ENCODE measurements at regions not wholly inside any gene's neighbourhood (a gene's known extent, or its start where the extent isn't known, plus 50 kb on each side); places are given as distances from the start of the nearest gene placed in this dataset.

GRCh38 chr12:104877103-104877705, 80.9 kb downstream of the SLC41A2 start:
- H3K27ac ChIP-seq (ENCODE audit: low read length): no peak overlapping the region
- H3K4me3 ChIP-seq (ENCODE audit: low read depth in 2 of 2, low read length in 2 of 2): no peak overlapping the region
- TF ChIP-seq TCF7L2 (IDR thresholded peaks at IDR 0.05; ENCODE audit: low read depth, low read length) (no peak), POLR2AphosphoS5 (IDR thresholded peaks at IDR 0.05; ENCODE audit: low read depth, low read length) (no peak)
- TF ChIP-seq, protein P1, sequence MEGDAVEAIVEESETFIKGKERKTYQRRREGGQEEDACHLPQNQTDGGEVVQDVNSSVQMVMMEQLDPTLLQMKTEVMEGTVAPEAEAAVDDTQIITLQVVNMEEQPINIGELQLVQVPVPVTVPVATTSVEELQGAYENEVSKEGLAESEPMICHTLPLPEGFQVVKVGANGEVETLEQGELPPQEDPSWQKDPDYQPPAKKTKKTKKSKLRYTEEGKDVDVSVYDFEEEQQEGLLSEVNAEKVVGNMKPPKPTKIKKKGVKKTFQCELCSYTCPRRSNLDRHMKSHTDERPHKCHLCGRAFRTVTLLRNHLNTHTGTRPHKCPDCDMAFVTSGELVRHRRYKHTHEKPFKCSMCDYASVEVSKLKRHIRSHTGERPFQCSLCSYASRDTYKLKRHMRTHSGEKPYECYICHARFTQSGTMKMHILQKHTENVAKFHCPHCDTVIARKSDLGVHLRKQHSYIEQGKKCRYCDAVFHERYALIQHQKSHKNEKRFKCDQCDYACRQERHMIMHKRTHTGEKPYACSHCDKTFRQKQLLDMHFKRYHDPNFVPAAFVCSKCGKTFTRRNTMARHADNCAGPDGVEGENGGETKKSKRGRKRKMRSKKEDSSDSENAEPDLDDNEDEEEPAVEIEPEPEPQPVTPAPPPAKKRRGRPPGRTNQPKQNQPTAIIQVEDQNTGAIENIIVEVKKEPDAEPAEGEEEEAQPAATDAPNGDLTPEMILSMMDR (IDR thresholded peaks at IDR 0.05): peak; percentile 59; the same call in 1 of the 2 replicates
- POLR2A ChIA-PET: no interaction called here
- no TSS peak for BruUV-seq (replicated peaks)
- no peak for ATAC-seq
- in situ Hi-C loops (cut with HindIII; ENCODE audit: low pct_unique_long_range_greater_than_20kb, low sequenced_read_pairs): no loop called here
- CTCF ChIA-PET: no interaction called here
- H3K36me3 ChIP-seq (ENCODE audit: control insufficient read depth, insufficient read depth, low read length): no peaks in the 10 kb centered on the region
- intact Hi-C loops (cut with micrococcal nuclease; ENCODE audit: unreplicated experiment): loop anchor here (10.0 kb wide), 1 partner anchor 492 kb away; no protein-coding TSS in a partner anchor
- H3K9me3 ChIP-seq (ENCODE audit: control insufficient read depth, insufficient read depth, low read depth, low read length): no peaks in the 10 kb centered on the region
- no peaks in the 10 kb centered on the region for H3K27me3 ChIP-seq (ENCODE audit: control insufficient read depth, insufficient read depth, low read length)
- DNase-seq (ENCODE audit: low read depth, low spot score): no peak
- H3K4me1 ChIP-seq (ENCODE audit: control insufficient read depth, insufficient read depth, low read length): no peaks in the 10 kb centered on the region

- H3K4me1 ChIP-seq (ENCODE audit: control insufficient read depth, insufficient read depth, low read length): no peaks in the 10 kb centered on the region
- no peak for ATAC-seq
- in situ Hi-C loops (cut with HindIII; ENCODE audit: low pct_unique_long_range_greater_than_20kb, low sequenced_read_pairs): no loop called here
- no peaks in the 10 kb centered on the region for H3K27me3 ChIP-seq (ENCODE audit: control insufficient read depth, insufficient read depth, low read length)
- intact Hi-C loops (cut with micrococcal nuclease; ENCODE audit: unreplicated experiment): loop anchor here (10.0 kb wide), 1 partner anchor 489 kb away; no protein-coding TSS in a partner anchor
- no peaks in the 10 kb centered on the region for H3K9me3 ChIP-seq (ENCODE audit: control insufficient read depth, insufficient read depth, low read depth, low read length)
- ChIA-PET CTCF (no interaction called here), POLR2A (no interaction called here)
- DNase-seq (ENCODE audit: low read depth, low spot score): no peak
- H3K36me3 ChIP-seq (ENCODE audit: control insufficient read depth, insufficient read depth, low read length): no peaks in the 10 kb centered on the region
- no peak overlapping the region for H3K27ac ChIP-seq (ENCODE audit: low read length)
- no peak overlapping the region for H3K4me3 ChIP-seq (ENCODE audit: low read depth in 2 of 2, low read length in 2 of 2)
- no TSS peak for BruUV-seq (replicated peaks)
- TF ChIP-seq SIN3A (IDR thresholded peaks at IDR 0.05; ENCODE audit: borderline replicate concordance, insufficient read depth, low read depth, low read length) (no peak), TCF7L2 (IDR thresholded peaks at IDR 0.05; ENCODE audit: low read depth, low read length) (no peak), POLR2AphosphoS5 (IDR thresholded peaks at IDR 0.05; ENCODE audit: low read depth, low read length) (no peak)
These were observed 84.7 kb downstream of the SLC41A2 start for GRCh38 chr12:104873374-104873773.

DNA sequence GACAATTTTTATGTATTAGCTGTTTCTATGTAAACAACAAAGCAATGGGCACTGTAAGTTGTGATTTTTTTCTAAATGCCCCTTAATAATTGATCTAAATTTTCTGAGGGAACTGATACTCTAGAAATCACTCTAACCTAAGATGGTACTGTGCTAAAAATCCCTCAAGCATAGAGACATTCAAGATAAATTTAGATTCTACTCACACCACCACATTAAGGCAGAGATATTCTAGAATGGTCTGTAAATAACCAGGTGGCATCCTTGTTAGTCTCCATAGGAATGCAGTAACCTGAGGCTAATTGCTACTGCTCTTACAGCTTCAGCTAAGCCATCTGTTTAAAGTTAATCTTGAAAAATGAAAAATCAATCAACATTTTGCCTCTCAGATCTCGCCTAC, 87.3 kb downstream of the SLC41A2 start:
- no peak overlapping the region for H3K4me3 ChIP-seq (ENCODE audit: low read depth in 2 of 2, low read length in 2 of 2)
- ChIA-PET POLR2A (no interaction called here), CTCF (no interaction called here)
- H3K36me3 ChIP-seq (ENCODE audit: control insufficient read depth, insufficient read depth, low read length): no peaks in the 10 kb centered on the region
- H3K27me3 ChIP-seq (ENCODE audit: control insufficient read depth, insufficient read depth, low read length): no peaks in the 10 kb centered on the region
- TF ChIP-seq, protein P1 (IDR thresholded peaks at IDR 0.05): no peak
- TF ChIP-seq POLR2AphosphoS5 (IDR thresholded peaks at IDR 0.05; ENCODE audit: low read depth, low read length): no peak
- no peak for TF ChIP-seq TCF7L2 (IDR thresholded peaks at IDR 0.05; ENCODE audit: low read depth, low read length)
- TF ChIP-seq, protein P2, sequence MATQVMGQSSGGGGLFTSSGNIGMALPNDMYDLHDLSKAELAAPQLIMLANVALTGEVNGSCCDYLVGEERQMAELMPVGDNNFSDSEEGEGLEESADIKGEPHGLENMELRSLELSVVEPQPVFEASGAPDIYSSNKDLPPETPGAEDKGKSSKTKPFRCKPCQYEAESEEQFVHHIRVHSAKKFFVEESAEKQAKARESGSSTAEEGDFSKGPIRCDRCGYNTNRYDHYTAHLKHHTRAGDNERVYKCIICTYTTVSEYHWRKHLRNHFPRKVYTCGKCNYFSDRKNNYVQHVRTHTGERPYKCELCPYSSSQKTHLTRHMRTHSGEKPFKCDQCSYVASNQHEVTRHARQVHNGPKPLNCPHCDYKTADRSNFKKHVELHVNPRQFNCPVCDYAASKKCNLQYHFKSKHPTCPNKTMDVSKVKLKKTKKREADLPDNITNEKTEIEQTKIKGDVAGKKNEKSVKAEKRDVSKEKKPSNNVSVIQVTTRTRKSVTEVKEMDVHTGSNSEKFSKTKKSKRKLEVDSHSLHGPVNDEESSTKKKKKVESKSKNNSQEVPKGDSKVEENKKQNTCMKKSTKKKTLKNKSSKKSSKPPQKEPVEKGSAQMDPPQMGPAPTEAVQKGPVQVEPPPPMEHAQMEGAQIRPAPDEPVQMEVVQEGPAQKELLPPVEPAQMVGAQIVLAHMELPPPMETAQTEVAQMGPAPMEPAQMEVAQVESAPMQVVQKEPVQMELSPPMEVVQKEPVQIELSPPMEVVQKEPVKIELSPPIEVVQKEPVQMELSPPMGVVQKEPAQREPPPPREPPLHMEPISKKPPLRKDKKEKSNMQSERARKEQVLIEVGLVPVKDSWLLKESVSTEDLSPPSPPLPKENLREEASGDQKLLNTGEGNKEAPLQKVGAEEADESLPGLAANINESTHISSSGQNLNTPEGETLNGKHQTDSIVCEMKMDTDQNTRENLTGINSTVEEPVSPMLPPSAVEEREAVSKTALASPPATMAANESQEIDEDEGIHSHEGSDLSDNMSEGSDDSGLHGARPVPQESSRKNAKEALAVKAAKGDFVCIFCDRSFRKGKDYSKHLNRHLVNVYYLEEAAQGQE (IDR thresholded peaks at IDR 0.05; ENCODE audit: insufficient read depth in 1 of 2, low read depth in 2 of 2, low read length in 1 of 2): no peak
- TF ChIP-seq SIN3A (IDR thresholded peaks at IDR 0.05; ENCODE audit: borderline replicate concordance, insufficient read depth, low read depth, low read length): no peak
- intact Hi-C loops (cut with micrococcal nuclease; ENCODE audit: unreplicated experiment): loop anchor here (10.0 kb wide), 1 partner anchor 486 kb away; no protein-coding TSS in a partner anchor
- no TSS peak for BruUV-seq (replicated peaks)
- H3K4me1 ChIP-seq (ENCODE audit: control insufficient read depth, insufficient read depth, low read length): no peaks in the 10 kb centered on the region
- ATAC-seq (no peak), DNase-seq (ENCODE audit: low read depth, low spot score) (no peak)
- H3K27ac ChIP-seq (ENCODE audit: low read length): no peak overlapping the region
- in situ Hi-C loops (cut with HindIII; ENCODE audit: low pct_unique_long_range_greater_than_20kb, low sequenced_read_pairs): no loop called here
- no peaks in the 10 kb centered on the region for H3K9me3 ChIP-seq (ENCODE audit: control insufficient read depth, insufficient read depth, low read depth, low read length)
